Medulla oblongata (tissue), 1 donor: ENCODE measurements at regions not wholly inside any gene's neighbourhood (a gene's known extent, or its start where the extent isn't known, plus 50 kb on each side); places are given as distances from the start of the nearest gene placed in this dataset.

Source experiments
- DNase-seq: peaks from one replicate; pipeline ENCODE4 v3.0.0-alpha.2; 2015; ENCODE audit errors: extremely low spot score

DNA sequence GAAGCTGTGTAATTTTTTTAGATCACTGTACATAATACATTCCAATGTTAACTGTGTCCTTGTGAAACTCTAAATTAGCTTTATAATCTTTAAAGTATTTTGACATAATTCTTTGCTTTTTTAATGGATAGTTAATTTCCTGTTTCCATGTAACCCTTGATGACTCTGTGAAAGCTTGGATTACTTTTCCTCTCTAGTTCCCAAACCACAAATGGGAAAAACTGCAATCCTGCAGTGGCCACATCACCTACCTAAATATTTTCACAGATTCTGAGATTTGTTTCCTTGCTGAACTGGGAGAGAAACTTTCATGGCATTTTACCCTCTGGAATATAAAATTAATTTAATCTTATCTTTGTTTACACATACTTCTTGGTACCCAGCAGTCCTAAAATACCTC is 161.6 kb upstream of the CCDC68 start:
- no peak for DNase-seq

DNA sequence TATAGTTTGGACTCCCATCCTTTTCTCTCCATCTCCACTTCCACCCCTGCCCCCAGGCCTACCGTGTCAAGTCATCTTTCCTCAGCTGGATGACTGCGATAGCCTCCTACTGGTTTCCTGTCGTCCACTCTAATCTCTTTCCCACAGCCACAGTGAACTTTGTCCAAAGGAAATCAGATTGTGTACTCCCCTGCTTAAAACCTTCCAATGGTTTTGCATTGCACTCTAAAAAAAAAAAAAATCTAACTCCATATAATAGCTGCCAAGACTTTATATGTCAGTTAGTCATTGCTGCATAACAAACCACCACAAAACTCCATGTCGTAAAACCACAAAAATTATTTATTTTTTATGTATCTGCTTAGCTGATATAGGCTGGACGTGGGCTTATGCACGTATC is 160.2 kb upstream of the CCDC68 start:
- DNase-seq = no peak

DNA sequence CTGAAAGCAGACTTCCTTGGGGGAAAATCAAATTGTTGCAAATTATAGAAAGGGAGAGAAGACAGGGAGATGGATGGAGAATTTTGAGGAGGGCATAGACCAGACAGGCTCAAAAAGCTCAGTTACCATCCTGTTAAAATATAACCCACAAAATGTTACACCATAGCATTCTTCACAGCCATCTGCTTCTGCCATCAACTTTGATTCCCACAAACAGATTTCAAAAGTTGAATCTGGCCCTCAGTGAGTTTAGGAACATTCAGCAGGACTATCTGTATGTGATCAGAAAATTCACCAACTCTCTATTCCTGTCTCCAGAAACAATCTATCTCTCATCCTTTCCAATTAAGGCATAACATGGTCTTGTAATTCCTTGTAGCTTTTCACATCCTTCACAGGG is 159.8 kb upstream of the CCDC68 start:
- DNase-seq = no peak

DNA sequence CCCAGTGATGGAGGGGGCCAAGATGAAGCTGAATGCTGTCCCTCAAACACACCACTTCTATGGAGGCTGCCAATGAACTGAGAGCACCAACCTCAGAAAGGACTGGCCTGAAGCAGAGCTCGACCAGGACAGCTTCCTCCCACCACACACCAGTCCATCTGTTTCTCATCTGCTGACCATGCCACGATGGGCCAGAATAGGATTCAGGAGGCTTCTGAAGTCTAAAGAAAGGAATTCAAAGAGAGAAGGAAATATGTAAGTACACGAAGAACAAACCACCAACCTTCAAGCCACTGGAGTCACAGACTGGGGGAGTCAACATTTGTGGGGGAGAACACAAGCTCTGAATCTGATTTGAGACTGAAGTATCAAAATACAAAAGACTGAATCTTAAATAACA is 157.6 kb upstream of the CCDC68 start:
- no peak for DNase-seq

DNA sequence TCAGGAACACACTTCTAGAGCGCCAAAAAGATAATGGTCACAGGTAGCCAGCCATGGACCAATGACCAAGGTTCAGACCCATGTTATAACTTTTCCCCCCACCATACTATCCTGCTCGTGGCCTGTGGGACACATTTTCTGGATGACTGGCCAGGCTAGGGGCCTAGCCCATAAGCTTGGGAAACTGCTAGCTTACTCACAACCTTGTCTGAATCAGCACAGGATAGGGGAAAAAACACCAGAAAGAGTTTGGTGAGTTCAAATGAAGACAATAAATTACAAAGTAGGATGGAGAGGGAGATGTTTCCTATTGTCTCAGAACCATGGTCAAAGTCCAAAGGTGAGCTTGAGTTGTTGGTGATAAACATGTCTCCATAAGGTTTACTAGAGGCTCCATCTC is 156.3 kb upstream of the CCDC68 start:
- no peak for DNase-seq

DNA sequence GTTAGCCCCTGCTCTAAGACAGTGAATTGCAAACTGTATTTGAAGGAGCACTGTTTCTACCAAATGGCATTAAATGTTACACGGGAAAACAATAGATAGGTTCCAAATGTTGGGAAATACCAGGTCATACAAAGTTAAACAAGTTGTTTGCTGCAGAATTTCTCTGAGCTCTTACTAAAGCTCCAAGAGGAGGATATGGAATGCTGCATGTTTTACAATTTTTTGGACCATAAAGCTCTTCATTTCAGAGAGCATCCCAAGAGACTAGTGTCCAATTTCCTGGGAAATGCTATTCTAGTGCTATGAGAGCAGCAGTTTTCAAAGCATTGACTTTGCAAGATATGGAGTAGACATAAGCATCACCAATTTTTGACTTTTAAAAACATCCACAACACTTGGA is 155.6 kb upstream of the CCDC68 start:
- no peak for DNase-seq

DNA sequence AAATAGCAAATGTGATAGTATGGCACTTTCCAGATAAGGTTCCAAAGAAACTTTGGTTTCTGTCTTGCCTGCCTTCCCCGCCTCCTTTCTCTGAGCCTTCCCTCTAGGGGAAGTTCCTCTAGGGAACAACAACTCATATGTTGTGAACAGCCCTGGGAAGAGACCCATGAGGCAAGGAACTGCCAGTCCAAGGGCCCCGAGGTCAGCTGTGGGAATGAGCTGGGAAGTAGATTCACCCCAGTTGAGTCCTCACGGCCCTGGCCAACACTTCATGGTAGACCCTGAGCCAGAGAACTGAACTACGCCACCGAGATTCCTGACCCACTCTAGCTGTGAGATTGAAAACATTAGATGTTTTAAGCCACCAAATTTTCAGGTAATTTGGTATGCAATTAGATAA is 154.5 kb upstream of the CCDC68 start:
- DNase-seq = no peak

DNA sequence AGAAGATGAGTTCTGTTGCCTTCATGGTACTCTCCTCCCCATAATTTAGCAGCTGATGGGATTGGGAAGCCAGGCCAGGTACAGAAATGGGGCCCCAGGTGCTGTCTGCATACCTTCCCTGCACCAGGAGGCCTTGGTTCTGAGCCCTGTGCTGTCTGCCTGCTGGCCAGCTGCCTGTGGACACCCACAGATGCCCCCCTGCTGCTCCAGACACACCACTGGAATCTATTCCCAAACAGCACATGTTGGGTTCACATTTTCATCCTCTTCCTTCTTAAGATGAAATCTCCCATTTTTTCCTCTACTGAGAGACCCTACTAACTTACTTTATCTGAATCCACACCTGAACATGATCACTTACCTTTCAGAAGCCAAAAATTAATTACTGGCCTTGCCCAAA is 152.0 kb upstream of the CCDC68 start:
- no peak for DNase-seq

DNA sequence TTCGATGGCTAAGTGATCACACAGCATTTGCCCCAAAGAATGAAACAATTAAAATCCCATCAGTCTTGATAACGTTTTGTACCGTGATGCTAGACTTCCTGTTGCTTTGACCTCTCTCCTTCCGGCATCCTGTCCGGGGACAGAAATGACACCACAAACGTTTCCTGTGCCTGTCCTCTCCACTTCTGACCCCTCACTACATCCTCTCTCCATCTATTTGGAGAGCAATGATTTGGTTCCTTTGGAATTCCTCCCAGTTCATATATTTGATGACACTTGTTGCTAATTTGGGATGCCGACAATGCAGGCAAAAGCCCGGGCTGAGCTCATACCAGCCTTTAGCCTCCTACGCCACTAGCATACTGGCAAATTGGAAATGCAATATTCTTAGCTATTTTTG is 151.2 kb upstream of the CCDC68 start:
- DNase-seq = no peak

DNA sequence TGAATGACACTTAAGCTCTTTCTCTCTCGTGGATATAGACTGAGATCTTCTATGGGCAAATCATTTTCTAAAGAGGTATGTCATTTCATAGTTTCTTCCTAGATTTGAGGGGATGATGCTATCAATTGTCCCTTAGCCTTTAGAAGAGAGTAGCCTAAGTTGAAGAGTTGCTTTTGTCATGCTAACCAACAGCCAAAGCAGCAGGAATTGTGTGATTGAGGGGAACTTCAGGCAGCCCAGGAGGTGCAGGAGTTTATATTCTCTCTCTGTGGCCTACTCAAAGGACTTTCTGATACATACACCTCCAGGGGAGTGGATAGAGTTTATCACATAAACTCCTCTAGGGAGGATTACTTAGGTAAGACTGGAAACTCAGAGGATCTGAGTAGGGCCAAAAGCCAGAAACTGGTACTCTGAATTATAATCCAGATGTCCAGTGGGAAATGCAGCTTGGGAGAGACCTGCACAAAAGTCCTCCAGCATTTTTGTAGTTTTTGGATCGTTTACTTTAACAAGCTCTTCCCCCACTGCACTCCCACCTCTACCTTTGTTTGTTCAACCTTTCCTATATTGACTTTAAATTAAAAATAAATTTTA is 150.7 kb upstream of the CCDC68 start:
- no peak for DNase-seq

DNA sequence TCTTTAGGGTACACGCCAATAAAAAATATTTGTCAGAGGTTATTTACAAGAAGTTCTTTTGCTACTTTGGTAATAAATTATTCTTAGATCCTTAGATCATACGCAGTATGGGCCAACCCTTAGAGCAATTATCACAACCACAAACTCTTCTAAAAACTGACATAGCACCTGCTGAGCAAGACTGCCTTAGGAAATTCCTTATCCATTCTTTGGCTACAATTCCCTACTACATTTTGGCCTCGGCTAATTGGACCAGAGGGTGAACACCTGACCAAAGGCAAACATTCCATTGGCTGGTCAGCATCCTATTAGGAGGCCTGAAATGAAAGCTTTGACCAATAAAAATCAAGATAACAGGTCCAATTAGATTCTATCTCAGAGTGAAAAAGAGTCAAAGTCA is 147.6 kb upstream of the CCDC68 start:
- no peak for DNase-seq

DNA sequence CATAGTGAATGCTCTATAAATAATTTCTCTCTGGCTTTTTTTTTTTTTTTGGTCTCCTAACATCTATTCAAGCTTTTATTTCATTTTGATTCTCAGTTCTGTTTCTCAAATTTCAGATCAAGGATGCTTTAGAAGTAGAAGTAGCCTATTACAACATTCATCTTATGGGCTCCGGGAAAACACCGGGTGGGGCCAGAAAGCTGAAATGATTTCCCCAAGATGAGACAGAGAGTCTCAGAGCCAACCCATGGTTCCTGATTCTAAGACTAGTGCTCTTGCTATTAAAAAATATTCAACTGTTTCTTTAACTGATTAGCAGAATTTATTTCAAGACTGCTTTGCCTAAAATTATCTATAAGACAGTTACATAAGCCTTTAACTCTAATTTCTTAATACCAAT is 147.2 kb upstream of the CCDC68 start:
- DNase-seq = no peak

DNA sequence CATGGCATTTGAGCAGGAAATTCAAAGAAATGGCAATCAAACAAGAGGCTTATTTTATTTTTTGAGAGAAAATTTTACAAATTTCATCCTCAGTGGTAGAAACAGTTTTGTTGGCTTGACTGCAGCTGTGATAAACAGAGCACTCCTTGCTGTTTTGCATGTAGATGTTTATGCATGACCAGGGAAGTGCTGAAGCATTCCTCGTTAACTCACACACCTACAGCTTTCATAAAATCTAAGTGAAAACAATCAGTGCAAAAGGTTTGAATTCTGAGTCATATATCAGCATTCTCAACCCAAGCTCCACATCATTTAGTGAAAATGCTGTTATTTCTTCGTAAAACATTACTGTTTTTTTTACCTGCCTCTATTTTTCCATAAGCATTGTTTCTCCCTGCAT is 146.6 kb upstream of the CCDC68 start:
- DNase-seq = no peak

DNA sequence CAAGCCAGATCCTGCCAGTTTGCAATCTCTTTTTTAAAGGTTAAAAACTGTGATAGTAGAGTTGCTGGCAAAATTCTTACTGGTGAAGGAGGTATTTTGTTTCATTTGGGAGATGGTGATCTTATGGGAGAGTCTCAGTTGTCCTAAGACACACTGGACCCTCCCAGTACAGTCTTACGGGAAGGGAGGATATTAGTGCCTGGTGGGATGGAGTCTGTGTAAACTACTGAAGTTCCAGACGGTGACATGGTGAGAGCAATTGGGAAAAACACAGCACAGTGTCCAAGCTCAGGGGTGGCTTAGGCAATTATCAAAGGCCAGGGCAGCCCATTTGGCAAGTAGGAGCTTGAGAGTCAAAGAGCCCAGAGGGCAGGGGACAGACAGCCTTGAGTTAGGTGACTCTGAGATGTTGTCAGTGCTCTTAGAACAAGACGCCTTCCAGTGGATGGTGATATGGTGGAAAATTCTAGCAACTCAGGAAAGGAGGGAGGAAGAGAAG is 143.7 kb upstream of the CCDC68 start:
- DNase-seq = no peak

DNA sequence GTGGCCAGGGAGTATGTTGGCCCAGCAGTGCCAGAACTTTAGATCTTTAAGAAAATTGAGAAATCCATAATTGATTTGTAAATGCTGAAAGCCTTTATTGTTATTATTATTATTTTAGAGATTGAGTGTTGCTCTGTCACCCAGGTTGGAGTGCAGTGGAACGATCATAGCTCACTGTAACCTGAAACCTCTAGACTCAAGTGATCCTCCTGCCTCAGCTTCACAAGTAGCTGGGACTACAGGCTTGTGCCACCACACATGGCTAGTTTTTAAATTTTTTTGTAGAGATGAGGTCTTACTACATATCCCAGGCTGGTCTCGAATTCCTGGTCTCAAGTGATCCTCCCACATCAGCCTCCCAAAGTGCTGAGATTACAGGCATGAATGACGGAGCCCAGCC is 143.2 kb upstream of the CCDC68 start:
- DNase-seq = no peak

DNA sequence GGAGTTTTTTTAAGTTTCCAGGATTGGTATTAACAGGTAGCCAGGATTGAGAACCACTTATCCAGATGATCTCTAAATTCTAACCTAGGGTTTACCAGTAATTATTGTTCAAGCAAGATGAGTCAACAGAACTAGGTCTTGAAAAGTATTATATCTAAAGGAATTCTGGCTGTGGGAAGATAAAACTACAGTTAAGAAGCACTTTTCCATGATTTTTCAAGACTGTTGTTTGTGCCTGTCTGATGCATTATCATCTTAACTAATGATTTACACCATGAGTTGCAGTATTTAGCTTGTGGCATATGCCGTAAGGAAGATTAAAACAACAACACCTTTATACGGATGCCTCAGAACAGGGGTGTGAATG is 142.2 kb upstream of the CCDC68 start:
- no peak for DNase-seq

DNA sequence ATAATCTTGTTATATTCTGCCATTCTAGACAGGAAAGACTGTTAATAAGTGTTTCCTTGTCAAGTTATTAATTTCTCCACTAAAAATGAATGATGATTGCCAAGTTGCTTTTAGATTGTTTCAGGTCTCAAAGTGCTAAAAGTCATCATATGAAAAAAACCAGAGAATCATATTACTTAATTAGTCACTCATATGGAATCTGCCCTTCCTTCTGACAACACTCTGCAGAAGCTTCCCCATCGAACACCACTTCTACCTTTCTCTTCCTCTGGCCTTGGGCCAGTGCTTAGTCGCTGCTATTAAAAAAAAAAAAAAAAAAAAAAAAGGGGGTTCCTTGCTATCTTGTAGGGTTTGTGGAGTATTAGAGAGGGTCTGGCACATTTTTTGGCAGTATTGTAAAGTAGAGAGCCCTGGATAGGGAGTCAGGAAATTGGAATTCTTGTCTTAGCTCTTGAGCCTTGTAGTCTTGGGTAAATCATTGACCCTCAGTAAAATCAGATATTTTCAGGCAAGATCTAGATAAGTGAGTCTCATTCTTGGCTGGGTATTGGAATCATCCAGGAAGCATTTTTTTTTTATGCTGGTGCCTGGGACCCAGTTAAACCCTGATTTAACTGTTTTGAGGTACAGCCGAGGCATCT is 141.7 kb upstream of the CCDC68 start:
- DNase-seq = no peak

DNA sequence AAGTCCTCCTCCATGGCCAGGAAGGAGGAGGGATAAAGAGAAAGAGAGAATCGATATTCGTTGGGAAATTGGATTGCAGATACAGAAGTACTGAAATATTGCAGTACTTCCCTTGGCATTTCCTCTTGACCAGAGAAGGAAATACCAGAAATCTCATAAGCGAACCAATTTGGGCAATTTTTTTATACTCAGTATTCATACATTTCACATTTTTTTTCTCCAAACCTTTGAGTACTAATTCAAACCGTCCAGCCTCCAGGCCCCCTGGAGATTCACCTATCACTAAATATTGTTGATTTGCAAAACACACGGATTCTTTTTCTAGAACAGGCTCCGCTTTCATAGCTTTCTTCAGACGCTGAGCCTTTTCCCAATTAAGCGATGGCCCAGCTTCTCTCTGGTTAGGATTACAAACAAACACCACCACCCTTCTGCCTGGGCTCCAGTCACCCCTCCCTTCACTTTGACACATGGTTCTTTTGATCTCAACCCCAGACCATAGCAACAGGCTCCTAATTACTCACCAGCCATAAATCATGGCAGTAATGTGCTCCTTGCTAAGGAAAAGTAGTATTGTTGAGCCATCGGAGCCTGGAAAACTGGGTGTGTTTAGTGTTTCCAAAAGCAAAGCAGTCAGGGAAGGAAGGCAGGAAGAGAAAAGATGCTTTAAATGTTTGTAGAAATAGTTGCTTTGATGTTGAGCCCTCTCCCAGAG is 138.4 kb upstream of the CCDC68 start:
- peak; percentile 18 for DNase-seq

DNA sequence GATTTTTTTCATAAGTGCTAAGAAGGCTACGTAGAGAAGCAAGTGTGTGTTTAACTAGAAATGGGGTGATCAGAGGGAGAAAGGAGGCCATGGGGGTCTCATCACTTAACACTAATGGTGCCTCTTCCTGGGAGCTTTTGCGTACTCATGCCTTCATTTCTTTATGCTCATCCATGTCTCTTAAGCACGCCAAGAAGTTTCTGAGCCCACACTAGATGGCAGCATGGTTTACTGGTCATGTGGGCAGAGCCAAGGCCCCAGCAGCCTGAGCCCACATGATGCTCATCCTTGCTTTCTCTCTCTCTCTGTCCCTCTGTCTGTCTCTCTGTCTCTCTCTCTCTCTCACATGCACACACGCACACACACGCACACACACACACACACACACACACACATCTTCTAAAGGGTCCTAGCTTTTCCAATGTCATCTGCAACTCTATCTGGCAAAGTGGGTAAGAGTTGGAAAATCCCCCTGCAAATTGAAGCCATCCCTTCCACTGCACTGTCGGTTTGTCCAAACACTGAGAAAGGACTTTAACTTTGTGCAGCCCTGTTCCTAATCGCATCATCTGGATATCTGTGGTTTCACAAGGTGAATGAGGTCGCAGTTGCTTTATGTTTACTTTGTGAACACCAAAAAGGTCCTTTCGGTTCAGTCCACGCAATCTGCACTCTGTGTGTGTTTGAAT is 137.1 kb upstream of the CCDC68 start:
- DNase-seq = peak; percentile 82

DNA sequence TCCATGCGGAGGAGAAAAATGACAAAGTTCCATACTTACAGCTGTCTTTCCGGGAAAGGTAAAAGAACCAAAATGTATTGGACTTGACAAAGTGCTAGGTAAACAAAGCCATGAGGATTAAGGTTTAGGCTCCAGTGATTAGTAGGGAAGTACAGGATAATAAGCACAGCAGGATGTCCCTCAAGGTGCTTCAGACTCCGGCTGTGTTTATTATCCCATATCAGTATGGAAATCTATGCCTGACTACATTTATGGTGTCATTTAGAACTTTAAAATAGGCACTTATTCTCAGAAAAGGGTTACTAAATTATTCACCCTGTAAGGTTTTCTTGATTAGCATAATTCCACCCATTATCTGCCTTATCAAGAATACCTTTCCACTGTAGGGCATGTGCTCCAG is 136.3 kb upstream of the CCDC68 start:
- no peak for DNase-seq

DNA sequence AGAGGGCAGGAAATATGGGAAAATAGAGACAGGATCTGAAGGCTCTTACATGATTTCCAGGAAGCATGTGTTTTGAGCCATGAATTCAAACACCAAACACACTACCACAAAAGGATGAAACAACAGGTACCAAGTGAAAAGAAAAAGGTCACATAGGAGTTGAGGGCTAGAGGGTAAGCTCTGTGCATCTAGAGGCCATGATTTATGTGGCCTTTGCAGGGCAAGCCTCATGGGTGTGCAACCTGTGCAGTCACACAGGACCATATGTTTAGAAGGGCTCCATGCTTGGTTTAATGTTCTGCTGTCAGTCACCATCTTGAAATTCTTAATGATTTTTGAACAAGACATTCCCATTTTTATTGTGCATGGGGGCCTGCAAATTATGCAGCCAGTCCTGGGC is 134.5 kb upstream of the CCDC68 start:
- no peak for DNase-seq

DNA sequence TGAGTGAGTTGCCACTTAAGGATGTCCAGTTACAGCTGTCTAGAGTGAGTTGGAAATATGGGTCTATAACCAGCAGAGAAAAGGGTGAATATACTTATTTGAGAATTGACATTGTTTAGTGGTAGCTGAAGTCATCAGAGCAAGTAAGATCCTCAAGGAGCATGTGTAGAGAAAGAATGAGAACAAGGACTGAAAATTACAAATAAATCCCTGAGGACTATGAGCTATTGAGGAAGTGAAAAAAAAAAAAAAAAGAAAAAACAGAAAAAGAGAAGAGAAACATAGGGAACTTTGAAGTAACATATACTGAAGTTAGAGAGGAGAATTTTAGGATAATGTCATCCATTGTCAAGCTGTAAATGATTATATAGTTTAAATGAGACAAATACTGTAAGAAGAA is 134.0 kb upstream of the CCDC68 start:
- no peak for DNase-seq

DNA sequence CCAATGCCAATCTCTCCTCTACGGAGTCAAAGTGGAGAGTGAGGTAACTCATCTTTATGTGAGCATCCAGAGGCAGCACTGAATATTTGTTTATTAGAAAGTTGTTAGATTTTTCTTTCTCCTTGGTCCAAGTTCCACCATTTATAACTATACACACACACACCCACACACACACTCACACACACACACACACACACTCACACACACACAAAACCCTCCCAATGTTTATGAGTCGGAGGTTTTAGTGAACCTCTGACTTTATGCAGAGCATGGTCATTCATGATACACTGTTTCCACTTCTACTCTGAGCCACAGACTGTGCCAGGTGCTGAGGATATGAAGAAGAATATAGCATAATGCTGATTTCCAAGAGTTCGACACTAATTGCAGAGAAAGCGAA is 132.9 kb upstream of the CCDC68 start:
- no peak for DNase-seq
